HEK293 (cell line): ENCODE measurements at regions not wholly inside any gene's neighbourhood (a gene's known extent, or its start where the extent isn't known, plus 50 kb on each side); places are given as distances from the start of the nearest gene placed in this dataset.

ENCODE experiments used
- CTCF ChIA-PET: fragments of 350-600 bp; formaldehyde crosslinking; extraction: SDS; loops from one replicate; lab custom pipeline; 2021; ENCODE audit warnings: antibody characterized with exemption; lab: Yijun Ruan, JAX
- POLR2A ChIA-PET: fragments of 300-600 bp; formaldehyde crosslinking; extraction: SDS; loops from one replicate; lab custom pipeline; 2020; ENCODE audit warnings: antibody characterized with exemption, inconsistent platforms; lab: Yijun Ruan, JAX
- H3K27ac ChIP-seq: fragments of 200-500 bp; sonication (Bioruptor generic); 2 replicates; pipeline ENCODE4 v1.5.1; 2014; ENCODE audit warnings: low read depth, low read length, control low read depth, inconsistent platforms; ENCODE audit errors: extremely low read depth
- H3K36me3 ChIP-seq, 2 experiments: fragments of 200-500 bp in 1 of 2; sonication (Bioruptor generic) in 1 of 2; 1 replicate in 1 of 2; 2 replicates in 1 of 2; pipeline ENCODE4 v1.5.1; 2014 to 2017; ENCODE audit warnings: inconsistent platforms in 2 of 2, low read length in 2 of 2; ENCODE audit not compliant: control insufficient read depth in 2 of 2, insufficient read depth in 1 of 2
- H3K4me1 ChIP-seq: fragments of 200-500 bp; sonication (Bioruptor generic); 2 replicates; pipeline ENCODE4 v1.5.1; 2014; ENCODE audit warnings: mild to moderate bottlenecking, low read length, inconsistent platforms; ENCODE audit not compliant: control insufficient read depth, insufficient read depth
- H3K4me3 ChIP-seq: 2 replicates; pipeline ENCODE4 v1.5.1; 2011; ENCODE audit warnings: low read depth, mild to moderate bottlenecking, control low read depth, low read length, moderate library complexity
- H3K9me3 ChIP-seq: fragments of 200-500 bp; sonication (Bioruptor generic); 2 replicates; pipeline ENCODE4 v1.5.1; 2014; ENCODE audit warnings: low read depth, low read length, inconsistent platforms; ENCODE audit not compliant: control insufficient read depth, insufficient read depth
- ELK4 ChIP-seq: IDR thresholded peaks from 2 replicates; pipeline ENCODE4 v1.6.1; 2011; ENCODE audit warnings: mild to moderate bottlenecking, low read depth, low read length, borderline replicate concordance
- HOXD13 ChIP-seq: sonication (generic); formaldehyde crosslinking; IDR thresholded peaks from 2 replicates; pipeline ENCODE4 v1.8.0; 2022; ENCODE audit warnings: missing genetic modification reagents, borderline replicate concordance
- KLF9 ChIP-seq: fragments of 450-650 bp; formaldehyde crosslinking; IDR thresholded peaks from 2 replicates; pipeline ENCODE4 v1.5.1; 2016; ENCODE audit warnings: missing biosample characterization, missing genetic modification characterization, low read depth
- PRDM6 ChIP-seq: fragments of 450-650 bp; formaldehyde crosslinking; IDR thresholded peaks from 2 replicates; pipeline ENCODE4 v1.5.1; 2017; ENCODE audit warnings: missing biosample characterization, missing genetic modification characterization
- ZBTB11 ChIP-seq: fragments of 450-650 bp; formaldehyde crosslinking; conservative IDR thresholded peaks from 2 replicates; pipeline ENCODE4 v1.5.1; 2016; ENCODE audit warnings: low read depth, missing biosample characterization, missing genetic modification characterization
- ZBTB44 ChIP-seq: fragments of 450-650 bp; IDR thresholded peaks from 2 replicates; pipeline ENCODE4 v1.5.1; 2018; ENCODE audit warnings: missing biosample characterization, mild to moderate bottlenecking, missing genetic modification characterization
- ZNF112 ChIP-seq: fragments of 450-650 bp; formaldehyde crosslinking; IDR thresholded peaks from 2 replicates; pipeline ENCODE4 v1.5.0; 2017; ENCODE audit warnings: missing biosample characterization, missing genetic modification characterization
- ZNF133 ChIP-seq: fragments of 450-650 bp; formaldehyde crosslinking; IDR thresholded peaks from 2 replicates; pipeline ENCODE4 v1.5.1; 2016; ENCODE audit warnings: missing biosample characterization, missing genetic modification characterization
- ZNF175 ChIP-seq: fragments of 450-650 bp; formaldehyde crosslinking; IDR thresholded peaks from 2 replicates; pipeline ENCODE4 v1.5.1; 2016; ENCODE audit warnings: missing biosample characterization, missing genetic modification characterization
- ZNF214 ChIP-seq: fragments of 450-650 bp; formaldehyde crosslinking; IDR thresholded peaks from 2 replicates; pipeline ENCODE4 v1.5.1; 2017; ENCODE audit warnings: missing biosample characterization, mild to moderate bottlenecking, missing genetic modification characterization, borderline replicate concordance
- ZNF302 ChIP-seq: fragments of 450-650 bp; formaldehyde crosslinking; IDR thresholded peaks from 2 replicates; pipeline ENCODE4 v1.5.1; 2016; ENCODE audit warnings: missing biosample characterization, missing genetic modification characterization, low read depth
- ZNF548 ChIP-seq: fragments of 450-650 bp; formaldehyde crosslinking; IDR thresholded peaks from 2 replicates; pipeline ENCODE4 v1.5.1; 2016; ENCODE audit warnings: missing biosample characterization, missing genetic modification characterization
- ZNF629 ChIP-seq: fragments of 450-650 bp; formaldehyde crosslinking; IDR thresholded peaks from 2 replicates; pipeline ENCODE4 v1.5.1; 2017; ENCODE audit warnings: missing biosample characterization, missing genetic modification characterization
- ZNF658 ChIP-seq: fragments of 450-650 bp; formaldehyde crosslinking; IDR thresholded peaks from 2 replicates; pipeline ENCODE4; 2016; ENCODE audit warnings: missing biosample characterization, missing genetic modification characterization
- ZNF670 ChIP-seq: fragments of 450-650 bp; formaldehyde crosslinking; IDR thresholded peaks from 2 replicates; pipeline ENCODE4 v1.5.1; 2016; ENCODE audit warnings: missing biosample characterization, missing genetic modification characterization, low read depth
- ZNF701 ChIP-seq: fragments of 450-650 bp; formaldehyde crosslinking; IDR thresholded peaks from 2 replicates; pipeline ENCODE4 v1.5.1; 2016; ENCODE audit warnings: missing biosample characterization, missing genetic modification characterization
- ZNF792 ChIP-seq: fragments of 450-650 bp; formaldehyde crosslinking; IDR thresholded peaks from 2 replicates; pipeline ENCODE4 v1.5.1; 2016; ENCODE audit warnings: missing biosample characterization, missing genetic modification characterization
- TF ChIP-seq, protein P1 (sequence below): fragments of 450-650 bp; formaldehyde crosslinking; IDR thresholded peaks from 2 replicates; pipeline ENCODE4 v1.5.1; 2016; ENCODE audit warnings: missing biosample characterization, missing genetic modification characterization, borderline replicate concordance

- POLR2A ChIA-PET, result no interaction called here
- no peaks in the 10 kb centered on the region for H3K4me1 ChIP-seq
- TF ChIP-seq ZNF302 (tag by site-specific recombination), result no peak
- no peak for TF ChIP-seq ZNF548 (tag by site-specific recombination)
- TF ChIP-seq PRDM6 (tag by site-specific recombination), result no peak
- TF ChIP-seq ZNF112 (tag by site-specific recombination), result no peak
- TF ChIP-seq ZNF670 (tag by site-specific recombination), result no peak
- TF ChIP-seq KLF9 (tag by site-specific recombination), result no peak
- TF ChIP-seq ELK4, result no peak
- no peak for TF ChIP-seq ZNF792
- no peak for TF ChIP-seq ZNF133 (tag by site-specific recombination)
- TF ChIP-seq, protein P1, sequence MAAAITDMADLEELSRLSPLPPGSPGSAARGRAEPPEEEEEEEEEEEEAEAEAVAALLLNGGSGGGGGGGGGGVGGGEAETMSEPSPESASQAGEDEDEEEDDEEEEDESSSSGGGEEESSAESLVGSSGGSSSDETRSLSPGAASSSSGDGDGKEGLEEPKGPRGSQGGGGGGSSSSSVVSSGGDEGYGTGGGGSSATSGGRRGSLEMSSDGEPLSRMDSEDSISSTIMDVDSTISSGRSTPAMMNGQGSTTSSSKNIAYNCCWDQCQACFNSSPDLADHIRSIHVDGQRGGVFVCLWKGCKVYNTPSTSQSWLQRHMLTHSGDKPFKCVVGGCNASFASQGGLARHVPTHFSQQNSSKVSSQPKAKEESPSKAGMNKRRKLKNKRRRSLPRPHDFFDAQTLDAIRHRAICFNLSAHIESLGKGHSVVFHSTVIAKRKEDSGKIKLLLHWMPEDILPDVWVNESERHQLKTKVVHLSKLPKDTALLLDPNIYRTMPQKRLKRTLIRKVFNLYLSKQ (tag by site-specific recombination), result no peak
- TF ChIP-seq HOXD13 (CRISPR knock-in tag), result no peak
- TF ChIP-seq ZNF214 (tag by site-specific recombination), result no peak
- TF ChIP-seq ZBTB11 (tag by site-specific recombination), result no peak
- TF ChIP-seq ZNF701, result no peak
- no peak for TF ChIP-seq ZBTB44
- TF ChIP-seq ZNF658 (tag by site-specific recombination), result no peak
- no peak for TF ChIP-seq ZNF175 (tag by site-specific recombination)
- no peak for TF ChIP-seq ZNF629 (tag by site-specific recombination)
- TF ChIP-seq, all 188 proteins: peak for 0
- CTCF ChIA-PET, result no interaction called here
- Histone ChIP-seq H3K27ac (no peak overlapping the region), H3K4me3 (no peak overlapping the region), H3K9me3 (no peaks in the 10 kb centered on the region), H3K36me3 (no peaks in the 10 kb centered on the region)
Observed at GRCh38 chr13:74562381-74562780, 428.2 kb upstream of the KLF12 start.
